GM10266 (cell line): ENCODE measurements at regions not wholly inside any gene's neighbourhood (a gene's known extent, or its start where the extent isn't known, plus 50 kb on each side); places are given as distances from the start of the nearest gene placed in this dataset.
"Not testable (repeated sequence)": the region's sequence is repeated elsewhere in the genome, so short reads cannot be mapped to it uniquely, and the experiment has no call there.

Source experiments
- DNase-seq: peaks from one replicate; pipeline ENCODE4 v3.0.0; 2012; ENCODE audit errors: extremely low spot score
- TF ChIP-seq, protein P1 (sequence below): IDR thresholded peaks from 2 replicates; pipeline ENCODE4 v1.5.1; 2012; ENCODE audit warnings: mild to moderate bottlenecking, low read depth; ENCODE audit not compliant: control insufficient read depth, insufficient read depth; ENCODE audit errors: missing control alignments

DNA sequence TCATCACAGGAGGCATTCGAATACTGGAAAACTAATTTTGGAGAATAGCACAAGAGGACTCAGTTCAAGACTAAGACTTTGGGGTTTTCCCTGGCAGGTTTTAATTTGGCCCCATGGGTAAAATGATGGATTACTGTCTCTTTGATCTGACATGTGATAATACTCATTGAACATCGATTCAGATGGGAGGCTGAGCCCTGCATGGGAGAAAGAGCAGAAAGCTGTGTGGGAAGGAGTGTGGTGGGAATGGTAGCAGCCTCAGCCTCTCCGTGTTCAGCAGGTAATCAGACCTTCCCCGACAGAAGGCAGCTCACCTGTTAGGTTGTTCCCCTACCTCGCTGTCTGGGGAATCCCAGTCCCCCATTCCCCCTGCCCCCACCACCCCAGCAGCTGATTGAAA lies 124.7 kb upstream of the TNRC6C start:
- no peak for DNase-seq

DNA sequence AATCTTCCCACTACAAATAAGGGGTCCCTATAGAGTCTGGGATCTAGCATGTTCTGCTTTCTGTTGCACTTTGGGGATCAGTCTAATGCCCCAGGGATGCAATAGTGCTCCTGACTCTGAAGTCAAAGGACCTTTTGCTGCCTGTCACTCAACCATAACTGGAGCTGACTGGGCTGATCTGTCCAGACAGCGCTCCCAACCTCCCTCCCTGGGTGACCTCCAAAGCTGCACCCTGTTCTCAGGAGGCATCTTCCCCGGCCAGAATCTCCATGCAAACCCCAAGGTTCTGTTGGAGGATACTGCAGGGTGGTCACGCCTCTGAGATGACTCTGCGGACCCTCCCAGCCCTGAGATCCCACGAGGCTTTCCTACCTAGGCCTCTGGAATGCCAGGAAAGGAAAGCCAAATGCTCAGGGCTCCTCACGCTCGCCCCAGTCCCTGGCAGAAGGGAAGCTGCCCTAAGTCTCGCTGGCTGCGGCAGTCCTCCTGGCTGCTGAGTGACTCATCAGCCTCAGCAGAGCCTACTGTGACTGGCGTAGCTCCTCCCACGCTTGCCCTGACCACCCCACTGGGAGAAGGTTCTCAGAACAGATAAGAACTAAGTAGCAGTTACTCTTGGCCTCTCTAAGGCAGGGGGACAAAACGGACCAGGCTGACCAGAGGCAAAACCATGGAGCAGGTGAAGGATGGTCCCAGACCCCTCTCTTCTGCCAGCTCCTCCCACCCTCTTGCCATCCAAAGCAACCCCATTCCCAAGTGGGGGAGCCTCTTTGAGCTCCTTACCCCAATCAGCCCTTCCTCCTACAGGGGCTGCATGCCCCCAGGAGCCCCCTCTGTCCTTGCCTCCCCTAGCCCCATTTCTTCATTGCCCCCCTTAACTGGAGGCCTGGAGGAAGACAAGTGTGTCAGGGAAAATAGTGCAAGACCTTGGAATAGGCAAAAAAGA lies 124.1 kb upstream of the TNRC6C start:
- TF ChIP-seq, protein P1, sequence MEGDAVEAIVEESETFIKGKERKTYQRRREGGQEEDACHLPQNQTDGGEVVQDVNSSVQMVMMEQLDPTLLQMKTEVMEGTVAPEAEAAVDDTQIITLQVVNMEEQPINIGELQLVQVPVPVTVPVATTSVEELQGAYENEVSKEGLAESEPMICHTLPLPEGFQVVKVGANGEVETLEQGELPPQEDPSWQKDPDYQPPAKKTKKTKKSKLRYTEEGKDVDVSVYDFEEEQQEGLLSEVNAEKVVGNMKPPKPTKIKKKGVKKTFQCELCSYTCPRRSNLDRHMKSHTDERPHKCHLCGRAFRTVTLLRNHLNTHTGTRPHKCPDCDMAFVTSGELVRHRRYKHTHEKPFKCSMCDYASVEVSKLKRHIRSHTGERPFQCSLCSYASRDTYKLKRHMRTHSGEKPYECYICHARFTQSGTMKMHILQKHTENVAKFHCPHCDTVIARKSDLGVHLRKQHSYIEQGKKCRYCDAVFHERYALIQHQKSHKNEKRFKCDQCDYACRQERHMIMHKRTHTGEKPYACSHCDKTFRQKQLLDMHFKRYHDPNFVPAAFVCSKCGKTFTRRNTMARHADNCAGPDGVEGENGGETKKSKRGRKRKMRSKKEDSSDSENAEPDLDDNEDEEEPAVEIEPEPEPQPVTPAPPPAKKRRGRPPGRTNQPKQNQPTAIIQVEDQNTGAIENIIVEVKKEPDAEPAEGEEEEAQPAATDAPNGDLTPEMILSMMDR = no peak

More for the DNA sequence above, 124.7 kb upstream of the TNRC6C start:
- TF ChIP-seq, protein P1 = no peak

DNA sequence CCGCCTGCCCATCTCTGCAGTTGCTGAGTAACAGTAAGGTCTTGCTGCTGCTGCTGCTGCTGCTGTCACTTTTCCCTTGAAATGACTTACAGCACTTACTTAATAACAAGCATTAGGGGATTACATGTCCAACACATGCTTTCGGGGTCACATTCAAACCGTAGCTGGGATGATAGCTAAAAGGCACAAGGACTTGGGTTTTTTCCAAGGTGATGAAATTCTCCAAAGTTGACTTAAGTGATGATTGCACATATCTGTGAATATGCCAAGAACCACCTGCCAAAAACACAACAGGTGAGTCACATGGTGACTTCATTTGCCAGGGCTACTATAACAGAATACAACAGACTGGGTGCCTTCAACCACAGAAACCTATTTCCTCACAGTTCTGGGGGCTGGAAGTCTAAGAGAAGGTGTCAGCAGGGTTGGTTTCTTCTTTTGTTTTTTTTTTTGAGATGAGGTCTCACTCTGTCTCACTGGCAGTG lies 121.9 kb upstream of the TNRC6C start:
- TF ChIP-seq, protein P1 = no peak
- DNase-seq = no peak

More for the DNA sequence above, 124.1 kb upstream of the TNRC6C start:
- DNase-seq = no peak

DNA sequence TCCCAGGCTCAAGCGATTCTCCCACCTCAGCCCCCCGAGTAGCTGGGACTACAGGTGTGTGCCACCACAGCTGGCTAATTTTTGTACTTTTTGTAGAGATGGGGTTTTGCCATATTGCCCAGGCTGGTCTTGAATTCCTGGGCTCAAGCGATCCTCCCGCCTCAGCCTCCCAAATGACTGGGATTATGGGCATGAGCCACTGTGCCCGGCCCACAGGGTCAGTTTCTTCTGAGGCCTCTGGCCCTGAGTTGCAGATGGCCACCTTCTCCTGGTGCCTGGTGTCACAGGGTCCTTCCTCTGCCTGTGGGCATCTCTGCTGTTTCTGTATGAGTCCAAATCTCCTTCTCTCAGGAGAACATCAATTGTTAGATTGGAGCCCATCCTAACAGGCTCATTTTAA lies 121.4 kb upstream of the TNRC6C start:
- DNase-seq = not testable (repeated sequence)

DNA sequence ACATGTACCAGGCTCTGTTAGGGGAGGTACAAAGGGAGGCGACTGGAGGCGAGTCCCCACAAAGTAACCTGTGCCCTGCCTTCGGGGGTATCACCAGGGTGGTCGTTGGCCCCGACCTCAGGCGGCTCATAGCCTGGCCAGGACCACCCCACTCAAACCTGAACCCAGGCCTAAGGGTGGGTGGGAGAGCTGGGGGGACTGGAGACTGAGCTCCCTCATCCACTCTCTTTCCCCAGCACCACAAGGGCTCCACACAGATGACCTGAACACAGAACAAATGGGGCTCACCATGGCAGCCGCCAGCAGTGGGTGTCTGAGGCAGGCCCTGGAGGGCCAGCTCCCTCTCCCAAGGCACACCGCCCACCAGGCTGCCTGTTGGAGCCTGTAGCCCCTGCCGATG lies 120.6 kb upstream of the TNRC6C start:
- no peak for DNase-seq
- TF ChIP-seq, protein P1 = no peak

DNA sequence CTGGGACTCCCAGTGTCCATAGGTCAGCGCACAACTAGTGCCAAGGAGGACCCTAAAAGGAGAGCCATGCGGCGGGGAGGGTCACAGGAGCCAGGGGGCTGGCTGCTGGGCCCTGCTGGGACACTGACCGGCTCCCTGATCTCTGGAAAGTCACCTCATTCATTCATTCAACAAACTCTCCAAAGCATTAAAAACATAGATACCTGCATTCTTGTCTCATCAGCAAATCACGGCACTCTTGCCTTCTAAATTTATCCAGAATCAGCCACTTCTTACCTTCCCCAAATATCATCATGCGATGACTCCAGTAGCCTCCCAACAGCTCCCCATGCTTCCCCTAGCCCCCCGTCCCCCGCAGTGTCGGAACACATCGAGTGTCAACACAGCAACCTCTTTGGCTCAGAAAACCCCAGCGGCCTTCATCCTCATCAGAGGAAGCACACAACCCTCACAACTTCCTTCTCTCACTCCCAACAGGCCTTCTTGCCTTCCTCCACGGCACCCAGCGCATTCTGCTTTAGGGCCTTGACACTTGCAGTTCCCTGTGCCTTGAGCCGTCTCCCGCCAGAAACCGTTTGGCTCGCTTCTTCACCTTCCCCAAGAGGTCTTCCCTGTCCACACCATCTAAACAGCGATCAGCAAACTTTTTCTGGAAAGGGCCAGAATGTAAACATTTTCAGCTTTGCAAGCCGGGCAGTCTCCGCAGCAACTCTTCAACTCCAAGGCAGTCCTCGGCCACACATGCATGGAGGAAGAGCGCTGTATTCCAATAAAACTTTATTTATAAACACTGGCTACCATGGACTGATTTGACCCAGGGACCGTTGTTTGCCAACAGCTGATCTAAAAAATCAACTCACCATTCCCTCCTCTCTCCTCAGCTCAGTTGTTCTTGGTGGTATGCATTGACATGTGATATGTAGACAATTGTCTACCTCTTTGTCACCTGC lies 119.5 kb upstream of the TNRC6C start:
- TF ChIP-seq, protein P1 = no peak

DNA sequence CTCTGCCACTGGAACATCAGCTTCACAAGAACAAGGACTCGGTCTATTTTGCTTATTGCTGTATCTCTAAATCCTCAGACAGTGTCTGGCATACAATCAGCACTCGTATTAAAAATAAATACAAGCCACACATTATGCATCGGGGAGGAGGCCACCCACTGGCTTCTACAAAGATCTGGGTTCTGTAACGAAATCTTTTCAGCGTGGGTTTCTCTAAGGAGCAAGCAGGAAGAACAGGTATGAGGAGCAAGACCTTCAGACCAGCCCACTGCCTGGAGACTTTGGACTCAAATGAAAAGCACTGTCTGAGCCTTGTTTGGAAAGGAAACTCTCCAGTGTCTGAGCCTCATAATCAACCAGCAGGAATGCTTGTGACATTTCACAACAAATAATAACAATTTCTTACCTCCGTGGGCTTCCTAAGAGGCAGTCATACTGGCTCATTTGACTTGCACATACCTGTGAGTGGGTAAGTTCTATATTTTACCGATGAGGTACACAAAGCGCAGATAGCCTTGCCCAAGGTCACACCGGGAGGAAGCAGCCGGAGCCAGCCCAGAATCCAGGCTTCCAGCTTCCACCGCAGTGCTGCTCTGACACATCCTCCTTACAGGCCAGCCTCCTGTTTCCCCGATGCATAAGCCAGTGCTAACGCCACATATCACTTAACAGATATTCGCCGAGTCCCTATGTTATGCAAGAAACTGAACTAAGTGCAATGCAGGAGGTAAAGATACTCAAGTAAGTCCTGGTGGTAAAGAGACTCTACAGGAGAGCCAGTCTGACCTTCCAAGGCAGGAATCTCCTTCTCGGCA lies 118.6 kb upstream of the TNRC6C start:
- TF ChIP-seq, protein P1 = no peak
- DNase-seq = no peak

More for the DNA sequence above, 119.5 kb upstream of the TNRC6C start:
- no peak for DNase-seq
